Naive thymus-derived CD4-positive, alpha-beta T cell (primary cell): ENCODE measurements at regions not wholly inside any gene's neighbourhood (a gene's known extent, or its start where the extent isn't known, plus 50 kb on each side); places are given as distances from the start of the nearest gene placed in this dataset.

ENCODE experiments used
- ATAC-seq: fragments of 150-1000 bp; cut with Tn5 transposase; 2 replicates; pipeline ENCODE4 v1.10.0; 2021; ENCODE audit warnings: mild to moderate bottlenecking, moderate library complexity
- CTCF ChIA-PET: fragments of 350-600 bp; sonication (Branson Sonifier 250); formaldehyde crosslinking; loops from one replicate; lab custom pipeline; 2021; ENCODE audit warnings: antibody characterized with exemption; lab: Charles Lee
- POLR2A ChIA-PET: fragments of 350-600 bp; sonication (Branson Sonifier 250); formaldehyde crosslinking; loops from one replicate; lab custom pipeline; 2021; ENCODE audit warnings: antibody characterized with exemption, inconsistent platforms; lab: Charles Lee
- DNase-seq, 9 donors: peaks; one replicate each; pipeline versions ENCODE4 v3.0.0 to v3.0.0-alpha.2; 2020 to 2022; ENCODE audit warnings: mixed read lengths in 1 of 9
- H3K27ac ChIP-seq: one replicate; pipeline ENCODE4 v1.7.0; 2013; ENCODE audit warnings: mild to moderate bottlenecking, low read depth, low read length, moderate library complexity
- H3K27me3 ChIP-seq, 2 donors: one replicate each; pipeline ENCODE4 v1.7.0; 2013; ENCODE audit warnings: low read length in 2 of 2, mild to moderate bottlenecking in 2 of 2, moderate library complexity in 2 of 2; ENCODE audit not compliant: control insufficient read depth in 2 of 2, insufficient read depth in 2 of 2
- H3K36me3 ChIP-seq, 3 experiments: 1 replicate in 2 of 3; 2 replicates in 1 of 3; pipeline ENCODE4 v1.7.0; 2013; ENCODE audit warnings: low read length in 3 of 3, mild to moderate bottlenecking in 3 of 3, moderate library complexity in 1 of 3; ENCODE audit not compliant: insufficient read depth in 3 of 3, control insufficient read depth in 2 of 3
- H3K4me1 ChIP-seq, 2 donors: one replicate each; pipeline ENCODE4 v1.7.0; 2013; ENCODE audit warnings: low read length in 2 of 2, mild to moderate bottlenecking in 2 of 2, moderate library complexity in 1 of 2; ENCODE audit not compliant: control insufficient read depth in 2 of 2, insufficient read depth in 2 of 2
- H3K4me3 ChIP-seq: 2 replicates; pipeline ENCODE4 v1.7.0; 2013; ENCODE audit warnings: mild to moderate bottlenecking, low read length
- H3K9me3 ChIP-seq, 3 experiments: 1 replicate in 2 of 3; 2 replicates in 1 of 3; pipeline ENCODE4 v1.7.0; 2013; ENCODE audit warnings: low read length in 3 of 3; ENCODE audit not compliant: control insufficient read depth in 2 of 3
- H3K27ac Mint-ChIP-seq, 9 donors: one replicate each; pipeline ENCODE4 v1.8.0; 2020 to 2022; ENCODE audit warnings: mixed read lengths in 9 of 9, mild to moderate bottlenecking in 8 of 9, moderate library complexity in 5 of 9, inconsistent platforms in 2 of 9
- H3K27me3 Mint-ChIP-seq, 5 donors: one replicate each; pipeline ENCODE4 v1.8.0; 2021 to 2022; ENCODE audit warnings: mixed read lengths in 5 of 5, mild to moderate bottlenecking in 1 of 5
- H3K36me3 Mint-ChIP-seq, 5 donors: one replicate each; pipeline ENCODE4 v1.8.0; 2020 to 2022; ENCODE audit warnings: mixed read lengths in 5 of 5, mild to moderate bottlenecking in 3 of 5, inconsistent platforms in 1 of 5
- H3K4me1 Mint-ChIP-seq, 7 donors: one replicate each; pipeline ENCODE4 v1.8.0; 2020 to 2022; ENCODE audit warnings: mixed read lengths in 7 of 7, mild to moderate bottlenecking in 3 of 7, inconsistent platforms in 1 of 7
- H3K4me3 Mint-ChIP-seq, 10 donors: one replicate each; pipeline ENCODE4 v1.8.0; 2020 to 2022; ENCODE audit warnings: mild to moderate bottlenecking in 10 of 10, mixed read lengths in 10 of 10, moderate library complexity in 6 of 10, inconsistent platforms in 2 of 10
- H3K9me3 Mint-ChIP-seq, 11 donors: one replicate each; pipeline ENCODE4 v1.8.0; 2020 to 2022; ENCODE audit warnings: mixed read lengths in 11 of 11, mild to moderate bottlenecking in 4 of 11, inconsistent platforms in 1 of 11, moderate library complexity in 1 of 11
- intact Hi-C, 2 donors: fragments of 100-400 bp; cut with micrococcal nuclease; formaldehyde crosslinking; loops; one replicate each; pipeline ENCODE4 v1.15.1; 2023

DNA sequence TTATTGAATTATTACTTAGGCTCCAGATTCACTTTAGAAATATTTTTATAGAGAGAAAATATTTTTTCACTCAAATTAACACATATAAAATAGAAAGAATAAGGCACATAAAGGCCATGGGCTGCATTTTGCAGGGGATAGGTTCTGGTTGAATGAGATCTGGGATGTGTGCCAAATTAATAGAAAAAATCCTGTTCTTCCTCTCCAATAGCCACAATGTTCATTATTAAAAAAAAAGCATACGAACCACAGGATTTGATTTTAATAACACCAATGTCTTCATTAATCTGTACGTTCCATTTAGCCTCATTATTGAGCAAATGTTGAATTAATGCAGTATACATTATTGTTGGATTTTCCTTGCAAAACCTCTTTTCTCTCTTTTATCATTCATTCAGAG is 622.8 kb upstream of the AGTR1 start:
- peaks cover 0 to 1% (median 0%) of the 10 kb centered on the region in 7 donors for H3K4me1 Mint-ChIP-seq
- H3K9me3 ChIP-seq, result no peaks in the 10 kb centered on the region
- H3K27ac Mint-ChIP-seq, result no peak overlapping the region
- H3K4me3 Mint-ChIP-seq, result no peak overlapping the region
- no peak overlapping the region for H3K27ac ChIP-seq
- H3K36me3 Mint-ChIP-seq, result no peaks in the 10 kb centered on the region
- H3K27me3 ChIP-seq, result no peaks in the 10 kb centered on the region
- no peak overlapping the region for H3K4me3 ChIP-seq
- ChIA-PET POLR2A (no interaction called here), CTCF (no interaction called here)
- intact Hi-C loops, result no loop called here
- no peaks in the 10 kb centered on the region for H3K4me1 ChIP-seq
- no peaks in the 10 kb centered on the region for H3K36me3 ChIP-seq
- no peaks in the 10 kb centered on the region for H3K27me3 Mint-ChIP-seq
- DNase-seq, result no peak
- no peaks in the 10 kb centered on the region for H3K9me3 Mint-ChIP-seq
- ATAC-seq, result no peak

DNA sequence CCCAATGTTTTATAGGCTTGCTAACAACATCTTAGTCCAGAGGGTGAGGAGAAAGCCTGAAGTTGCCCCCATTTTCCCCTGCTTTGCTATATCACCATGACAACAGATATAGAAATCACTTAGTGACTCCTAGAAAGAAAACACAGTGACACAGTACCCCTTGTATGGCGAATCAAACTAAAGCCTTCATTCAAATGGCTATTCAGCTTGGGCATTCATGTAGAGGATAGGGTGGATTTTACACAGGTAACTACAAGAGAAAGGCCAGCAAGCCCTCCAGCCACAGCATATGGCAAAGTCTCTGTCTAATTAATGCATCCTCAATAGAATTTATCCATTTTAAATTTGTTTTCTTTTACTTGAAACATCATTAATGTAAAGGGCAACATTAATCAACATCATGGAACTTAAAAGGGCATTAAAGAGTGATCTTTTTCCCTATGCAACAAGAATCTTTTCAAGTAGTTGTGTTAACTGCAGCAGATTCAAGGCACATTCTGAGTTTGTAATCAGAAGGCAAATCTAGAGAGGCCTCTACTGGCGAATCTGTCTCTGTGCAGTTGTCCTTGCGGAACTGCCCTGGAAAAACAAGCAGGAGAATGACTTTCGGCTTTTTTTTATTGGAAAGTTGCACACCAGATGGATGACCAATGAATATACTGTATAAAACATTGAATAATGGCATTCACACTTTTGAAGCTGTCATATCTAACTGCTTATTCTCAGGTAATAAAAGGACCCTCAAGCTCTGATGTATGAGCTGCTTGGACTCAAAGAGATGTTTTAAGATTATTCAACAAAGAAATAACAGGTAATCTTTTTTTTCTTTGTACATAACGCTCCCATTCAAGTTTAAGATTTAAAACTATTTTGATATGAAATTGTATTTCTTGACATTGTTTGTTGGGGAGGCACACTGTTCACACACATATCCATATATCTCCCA is 621.7 kb upstream of the AGTR1 start:
- ATAC-seq (no peak), DNase-seq (no peak)
- H3K9me3 Mint-ChIP-seq, result no peaks in the 10 kb centered on the region
- H3K27me3 Mint-ChIP-seq, result no peaks in the 10 kb centered on the region
- Histone ChIP-seq H3K27me3 (no peaks in the 10 kb centered on the region), H3K36me3 (no peaks in the 10 kb centered on the region), H3K9me3 (no peaks in the 10 kb centered on the region), H3K4me1 (no peaks in the 10 kb centered on the region), H3K27ac (no peak overlapping the region), H3K4me3 (no peak overlapping the region)
- H3K4me1 Mint-ChIP-seq, result peaks cover 0 to 1% (median 0%) of the 10 kb centered on the region in 7 donors
- no peak overlapping the region for H3K27ac Mint-ChIP-seq
- CTCF ChIA-PET, result no interaction called here
- POLR2A ChIA-PET, result no interaction called here
- intact Hi-C loops, result no loop called here
- no peaks in the 10 kb centered on the region for H3K36me3 Mint-ChIP-seq
- H3K4me3 Mint-ChIP-seq, result no peak overlapping the region

DNA sequence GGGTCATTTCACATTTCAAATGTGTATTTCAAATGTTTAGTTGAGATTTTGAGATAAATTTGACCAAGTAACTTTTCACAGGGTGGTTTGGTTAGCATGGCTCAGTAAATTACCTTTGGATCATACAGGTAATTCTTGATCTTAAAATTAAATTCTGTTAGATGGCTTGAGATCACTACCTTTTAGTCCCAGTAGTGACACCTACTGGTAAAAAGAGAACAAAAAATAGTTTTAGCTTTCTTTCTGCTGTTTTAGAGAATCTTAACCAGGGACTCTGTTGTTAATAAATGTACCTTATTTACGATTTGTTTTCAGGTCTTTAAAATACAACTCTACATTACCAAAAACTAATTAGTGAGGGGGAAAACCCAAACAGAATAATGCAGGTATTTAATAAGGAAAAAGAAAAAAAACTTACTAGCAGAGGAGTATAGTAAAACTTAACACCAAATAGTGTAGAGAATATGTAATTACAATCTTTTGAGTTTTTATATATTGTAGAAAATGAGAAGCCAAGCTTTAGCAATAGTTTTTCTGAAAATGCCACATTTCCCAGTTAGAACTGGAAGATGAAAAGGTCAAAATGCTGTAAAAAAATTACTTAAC is 620.3 kb upstream of the AGTR1 start:
- Histone ChIP-seq H3K36me3 (no peaks in the 10 kb centered on the region), H3K27me3 (no peaks in the 10 kb centered on the region), H3K4me1 (no peaks in the 10 kb centered on the region), H3K27ac (no peak overlapping the region), H3K9me3 (no peaks in the 10 kb centered on the region), H3K4me3 (no peak overlapping the region)
- DNase-seq (no peak), ATAC-seq (no peak)
- no peak overlapping the region for H3K4me3 Mint-ChIP-seq
- no peaks in the 10 kb centered on the region for H3K36me3 Mint-ChIP-seq
- POLR2A ChIA-PET, result no interaction called here
- CTCF ChIA-PET, result no interaction called here
- peaks cover 0 to 1% (median 0%) of the 10 kb centered on the region in 7 donors for H3K4me1 Mint-ChIP-seq
- no peak overlapping the region for H3K27ac Mint-ChIP-seq
- H3K9me3 Mint-ChIP-seq, result no peaks in the 10 kb centered on the region
- no peaks in the 10 kb centered on the region for H3K27me3 Mint-ChIP-seq
- intact Hi-C loops, result no loop called here

DNA sequence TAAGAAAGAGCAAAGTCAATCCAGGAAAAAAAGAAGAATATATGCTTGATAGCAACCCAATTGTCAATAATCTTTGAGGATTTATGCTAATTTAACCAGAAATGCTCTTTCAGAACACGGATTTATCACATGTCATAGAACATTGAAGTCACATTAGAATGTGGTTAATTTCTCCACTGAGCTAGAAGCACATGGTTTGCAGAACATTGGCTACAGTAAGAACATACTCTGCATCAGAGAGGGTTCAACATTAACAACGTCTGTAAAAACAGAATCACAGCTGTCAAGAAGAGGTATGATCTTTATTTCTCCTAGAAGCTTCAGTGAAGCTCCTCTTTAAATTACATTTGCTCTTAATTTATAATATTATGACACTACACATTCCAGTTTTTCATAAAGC is 619.7 kb upstream of the AGTR1 start:
- CTCF ChIA-PET, result no interaction called here
- POLR2A ChIA-PET, result no interaction called here
- Histone ChIP-seq H3K36me3 (no peaks in the 10 kb centered on the region), H3K4me1 (no peaks in the 10 kb centered on the region), H3K27ac (no peak overlapping the region), H3K27me3 (no peaks in the 10 kb centered on the region), H3K9me3 (no peaks in the 10 kb centered on the region), H3K4me3 (no peak overlapping the region)
- DNase-seq (no peak), ATAC-seq (no peak)
- H3K4me1 Mint-ChIP-seq, result peaks cover 0 to 1% (median 0%) of the 10 kb centered on the region in 7 donors
- H3K9me3 Mint-ChIP-seq, result no peaks in the 10 kb centered on the region
- intact Hi-C loops, result no loop called here
- no peak overlapping the region for H3K4me3 Mint-ChIP-seq
- H3K36me3 Mint-ChIP-seq, result no peaks in the 10 kb centered on the region
- H3K27me3 Mint-ChIP-seq, result no peaks in the 10 kb centered on the region
- H3K27ac Mint-ChIP-seq, result no peak overlapping the region

DNA sequence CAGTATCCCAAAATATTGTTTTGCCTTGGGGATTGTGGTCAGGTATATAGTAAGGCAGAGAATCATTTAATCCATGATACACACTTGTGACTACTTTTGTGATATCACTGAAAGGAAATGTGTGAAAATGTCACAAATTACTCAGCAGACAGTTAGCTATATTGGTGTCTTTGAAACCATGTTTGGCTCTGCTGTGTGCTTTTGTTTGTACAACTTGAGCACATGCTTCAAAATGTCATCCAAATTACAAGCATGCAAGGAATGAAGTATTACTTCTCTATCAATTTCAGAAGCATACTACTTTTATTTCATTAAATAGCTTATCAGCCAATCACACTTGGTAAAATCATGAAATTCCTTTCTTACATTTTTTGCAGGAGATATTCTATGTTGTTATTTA is 619.0 kb upstream of the AGTR1 start:
- H3K4me3 Mint-ChIP-seq, result no peak overlapping the region

DNA sequence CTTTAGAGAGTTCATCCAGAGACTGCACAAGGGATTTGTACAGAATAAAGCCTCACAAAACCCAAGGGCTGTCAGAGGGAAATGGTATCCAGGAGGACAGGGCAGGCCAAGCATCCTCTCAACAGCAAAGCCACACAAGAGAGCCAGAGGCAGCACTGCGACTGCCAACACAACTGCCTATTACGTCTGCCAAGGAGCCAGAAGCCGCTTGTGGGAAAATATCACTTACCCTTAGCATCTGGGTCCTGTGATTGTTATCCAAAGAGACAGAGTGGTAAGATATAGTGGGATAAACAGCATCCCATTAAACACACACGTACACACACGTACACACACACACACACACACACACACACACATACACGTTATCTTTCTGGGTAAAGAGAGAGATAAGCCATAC is 618.3 kb upstream of the AGTR1 start:
- Mint-ChIP-seq H3K4me1 (peaks cover 0 to 1% (median 0%) of the 10 kb centered on the region in 7 donors), H3K36me3 (no peaks in the 10 kb centered on the region), H3K27ac (no peak overlapping the region), H3K9me3 (peaks cover 0 to 2% (median 0%) of the 10 kb centered on the region in 11 donors), H3K27me3 (no peaks in the 10 kb centered on the region), H3K4me3 (no peak overlapping the region)
- ChIA-PET CTCF (no interaction called here), POLR2A (no interaction called here)
- no peak for DNase-seq
- Histone ChIP-seq H3K36me3 (no peaks in the 10 kb centered on the region), H3K27ac (no peak overlapping the region), H3K4me3 (no peak overlapping the region), H3K27me3 (no peaks in the 10 kb centered on the region), H3K4me1 (no peaks in the 10 kb centered on the region), H3K9me3 (no peaks in the 10 kb centered on the region)
- no peak for ATAC-seq
- intact Hi-C loops, result no loop called here

More for the DNA sequence above, 619.0 kb upstream of the AGTR1 start:
- no peak overlapping the region for H3K4me3 ChIP-seq
- H3K9me3 ChIP-seq, result no peaks in the 10 kb centered on the region
- Mint-ChIP-seq H3K36me3 (no peaks in the 10 kb centered on the region), H3K27me3 (no peaks in the 10 kb centered on the region), H3K27ac (no peak overlapping the region), H3K9me3 (peaks cover 0 to 2% (median 0%) of the 10 kb centered on the region in 11 donors), H3K4me1 (peaks cover 0 to 1% (median 0%) of the 10 kb centered on the region in 7 donors)
- H3K4me1 ChIP-seq, result no peaks in the 10 kb centered on the region
- no peak for ATAC-seq
- H3K36me3 ChIP-seq, result no peaks in the 10 kb centered on the region
- CTCF ChIA-PET, result no interaction called here
- H3K27ac ChIP-seq, result no peak overlapping the region
- POLR2A ChIA-PET, result no interaction called here
- no peak for DNase-seq
- H3K27me3 ChIP-seq, result no peaks in the 10 kb centered on the region
- intact Hi-C loops, result no loop called here

DNA sequence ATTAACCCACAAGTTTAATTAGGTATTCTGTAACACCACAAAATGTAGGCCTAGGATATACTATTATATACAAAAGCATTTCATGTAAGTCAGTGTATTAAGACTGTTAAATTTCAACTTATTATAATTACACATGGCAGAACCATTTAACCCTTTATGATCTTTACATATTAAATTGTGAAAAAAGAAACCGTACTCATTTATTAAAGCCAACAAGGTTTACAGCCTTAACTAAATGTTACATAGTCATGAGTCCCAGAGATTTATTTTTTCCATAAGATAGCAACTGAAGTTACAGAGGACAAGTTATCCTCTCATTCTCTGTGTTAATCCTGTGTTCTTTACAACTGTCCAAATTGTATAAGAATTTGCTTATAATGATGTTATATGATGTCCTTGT is 615.8 kb upstream of the AGTR1 start:
- H3K9me3 ChIP-seq, result no peaks in the 10 kb centered on the region
- intact Hi-C loops, result no loop called here
- no peak overlapping the region for H3K4me3 ChIP-seq
- Mint-ChIP-seq H3K27me3 (no peaks in the 10 kb centered on the region), H3K4me3 (no peak overlapping the region), H3K36me3 (no peaks in the 10 kb centered on the region), H3K4me1 (no peaks in the 10 kb centered on the region), H3K27ac (no peak overlapping the region), H3K9me3 (peaks cover 0 to 2% (median 0%) of the 10 kb centered on the region in 11 donors)
- DNase-seq (no peak), ATAC-seq (no peak)
- no peaks in the 10 kb centered on the region for H3K27me3 ChIP-seq
- ChIA-PET CTCF (no interaction called here), POLR2A (no interaction called here)
- no peak overlapping the region for H3K27ac ChIP-seq
- H3K36me3 ChIP-seq, result no peaks in the 10 kb centered on the region
- H3K4me1 ChIP-seq, result no peaks in the 10 kb centered on the region
